ENCODE measurements at regions not wholly inside any gene's neighbourhood (a gene's known extent, or its start where the extent isn't known, plus 50 kb on each side); places are given as distances from the start of the nearest gene placed in this dataset.
"Not testable (repeated sequence)": the region's sequence is repeated elsewhere in the genome, so short reads cannot be mapped to it uniquely, and the experiment has no call there.

- no peak for DNase-seq
- WGBS, 2 donors, result 86 to 95% methylated on average over 3 of the region's 3 CpGs
- Histone ChIP-seq H3K27ac (no peak overlapping the region), H3K4me3 (no peak overlapping the region), H3K27me3 (no peaks in the 10 kb centered on the region), H3K36me3 (replicated peaks in 1 of 2; ENCODE audit: insufficient read depth in 1 of 2, low read depth in 2 of 2) (no peaks in the 10 kb centered on the region), H3K4me1 (no peaks in the 10 kb centered on the region), H3K9me3 (no peaks in the 10 kb centered on the region)
- intact Hi-C loops (cut with DNase I), result no loop called here
- no peak for ATAC-seq
- TF ChIP-seq, protein P1, sequence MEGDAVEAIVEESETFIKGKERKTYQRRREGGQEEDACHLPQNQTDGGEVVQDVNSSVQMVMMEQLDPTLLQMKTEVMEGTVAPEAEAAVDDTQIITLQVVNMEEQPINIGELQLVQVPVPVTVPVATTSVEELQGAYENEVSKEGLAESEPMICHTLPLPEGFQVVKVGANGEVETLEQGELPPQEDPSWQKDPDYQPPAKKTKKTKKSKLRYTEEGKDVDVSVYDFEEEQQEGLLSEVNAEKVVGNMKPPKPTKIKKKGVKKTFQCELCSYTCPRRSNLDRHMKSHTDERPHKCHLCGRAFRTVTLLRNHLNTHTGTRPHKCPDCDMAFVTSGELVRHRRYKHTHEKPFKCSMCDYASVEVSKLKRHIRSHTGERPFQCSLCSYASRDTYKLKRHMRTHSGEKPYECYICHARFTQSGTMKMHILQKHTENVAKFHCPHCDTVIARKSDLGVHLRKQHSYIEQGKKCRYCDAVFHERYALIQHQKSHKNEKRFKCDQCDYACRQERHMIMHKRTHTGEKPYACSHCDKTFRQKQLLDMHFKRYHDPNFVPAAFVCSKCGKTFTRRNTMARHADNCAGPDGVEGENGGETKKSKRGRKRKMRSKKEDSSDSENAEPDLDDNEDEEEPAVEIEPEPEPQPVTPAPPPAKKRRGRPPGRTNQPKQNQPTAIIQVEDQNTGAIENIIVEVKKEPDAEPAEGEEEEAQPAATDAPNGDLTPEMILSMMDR (IDR thresholded peaks at IDR 0.05), result no peak
- TF ChIP-seq POLR2A (IDR thresholded peaks at IDR 0.05), result no peak
Observed at GRCh38 chr2:187617120-187617519, 62.9 kb upstream of the TFPI start.

- no peak overlapping the region for H3K27ac ChIP-seq
- no peaks in the 10 kb centered on the region for H3K27me3 ChIP-seq
- no peak for DNase-seq
- H3K9me3 ChIP-seq, result no peaks in the 10 kb centered on the region
- no peaks in the 10 kb centered on the region for H3K36me3 ChIP-seq (replicated peaks in 1 of 2; ENCODE audit: insufficient read depth in 1 of 2, low read depth in 2 of 2)
- H3K4me1 ChIP-seq, result no peaks in the 10 kb centered on the region
- no peak overlapping the region for H3K4me3 ChIP-seq
- no peak for ATAC-seq
- intact Hi-C loops (cut with DNase I), result no loop called here
- no peak for TF ChIP-seq POLR2A (IDR thresholded peaks at IDR 0.05)
- TF ChIP-seq, protein P1 (IDR thresholded peaks at IDR 0.05), result no peak
Observed at GRCh38 chr2:187617905-187618304, 63.7 kb upstream of the TFPI start.

DNA sequence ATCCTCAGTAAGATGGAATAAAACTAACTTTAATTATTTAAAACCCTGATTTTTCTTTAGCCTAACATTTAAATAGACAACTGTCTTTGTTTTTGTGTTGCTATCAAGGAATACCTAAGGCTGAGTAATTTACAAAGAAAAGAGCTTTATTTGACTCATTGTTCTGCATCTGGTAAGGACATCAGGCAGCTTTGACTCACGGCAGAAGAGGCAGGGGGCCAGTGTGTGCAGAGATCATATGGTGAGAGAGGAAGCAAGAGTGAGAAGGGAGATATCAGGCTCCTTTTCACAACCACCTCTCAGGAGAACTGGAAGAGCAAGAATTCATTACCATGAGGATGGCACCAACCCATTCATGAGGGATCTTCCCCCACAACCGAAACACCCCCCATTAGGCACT lies 64.6 kb upstream of the TFPI start:
- Histone ChIP-seq H3K36me3 (replicated peaks in 1 of 2; ENCODE audit: insufficient read depth in 1 of 2, low read depth in 2 of 2) (no peaks in the 10 kb centered on the region), H3K27ac (no peak overlapping the region), H3K4me1 (no peaks in the 10 kb centered on the region), H3K9me3 (no peaks in the 10 kb centered on the region), H3K4me3 (no peak overlapping the region), H3K27me3 (no peaks in the 10 kb centered on the region)
- intact Hi-C loops (cut with DNase I), result no loop called here
- TF ChIP-seq, protein P1 (IDR thresholded peaks at IDR 0.05), result no peak
- TF ChIP-seq POLR2A (IDR thresholded peaks at IDR 0.05), result no peak
- no peak for DNase-seq
- 58 to 62% methylated on average over 2 of the region's 2 CpGs for WGBS, 2 donors
- ATAC-seq, result no peak

DNA sequence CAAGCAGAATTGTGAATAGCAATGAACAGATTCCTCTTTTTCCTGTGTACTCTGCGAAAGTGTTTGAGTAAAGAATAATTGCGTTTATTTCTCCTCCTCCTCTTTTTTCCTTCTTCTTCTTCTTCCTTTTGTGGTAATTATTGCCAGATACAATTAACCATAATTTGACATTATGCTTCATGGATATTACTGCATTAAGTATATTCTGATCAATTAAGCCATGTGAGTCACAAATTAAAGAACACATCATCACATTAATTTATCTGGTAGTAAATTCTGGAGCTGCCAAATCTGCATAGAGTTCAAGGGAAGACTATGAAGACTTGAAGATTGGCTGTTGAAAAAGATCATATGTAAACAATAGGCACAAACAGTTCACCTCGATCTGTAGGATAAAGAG lies 72.9 kb upstream of the TFPI start:
- WGBS, 2 donors, result 66 to 70% methylated on average over 3 of the region's 3 CpGs
- no peaks in the 10 kb centered on the region for H3K9me3 ChIP-seq
- H3K4me1 ChIP-seq, result no peaks in the 10 kb centered on the region
- TF ChIP-seq, protein P1 (IDR thresholded peaks at IDR 0.05), result no peak
- no peak for TF ChIP-seq POLR2A (IDR thresholded peaks at IDR 0.05)
- H3K4me3 ChIP-seq, result no peak overlapping the region
- intact Hi-C loops (cut with DNase I), result no loop called here
- DNase-seq, result no peak
- H3K27ac ChIP-seq, result no peak overlapping the region
- no peaks in the 10 kb centered on the region for H3K36me3 ChIP-seq (replicated peaks in 1 of 2; ENCODE audit: insufficient read depth in 1 of 2, low read depth in 2 of 2)
- ATAC-seq, result no peak
- H3K27me3 ChIP-seq, result no peaks in the 10 kb centered on the region

- H3K36me3 ChIP-seq (replicated peaks in 1 of 2; ENCODE audit: insufficient read depth in 1 of 2, low read depth in 2 of 2); H3K27me3 ChIP-seq; H3K4me3 ChIP-seq; H3K4me1 ChIP-seq; H3K27ac ChIP-seq; DNase-seq; intact Hi-C loops (cut with DNase I); ATAC-seq; H3K9me3 ChIP-seq: not testable (repeated sequence)
- 91 to 97% methylated on average over 7 to 26 of the region's 53 CpGs for WGBS, 2 donors
Observed at GRCh38 chr2:187636731-187637391, 82.6 kb upstream of the TFPI start.

- H3K27ac ChIP-seq; intact Hi-C loops (cut with DNase I); H3K36me3 ChIP-seq (replicated peaks in 1 of 2; ENCODE audit: insufficient read depth in 1 of 2, low read depth in 2 of 2); H3K4me3 ChIP-seq; H3K4me1 ChIP-seq; DNase-seq; H3K27me3 ChIP-seq; H3K9me3 ChIP-seq; ATAC-seq: not testable (repeated sequence)
- 88 to 96% methylated on average over 12 to 17 of the region's 19 CpGs for WGBS, 2 donors
Observed at GRCh38 chr2:187637392-187637740, 83.1 kb upstream of the TFPI start.

DNA sequence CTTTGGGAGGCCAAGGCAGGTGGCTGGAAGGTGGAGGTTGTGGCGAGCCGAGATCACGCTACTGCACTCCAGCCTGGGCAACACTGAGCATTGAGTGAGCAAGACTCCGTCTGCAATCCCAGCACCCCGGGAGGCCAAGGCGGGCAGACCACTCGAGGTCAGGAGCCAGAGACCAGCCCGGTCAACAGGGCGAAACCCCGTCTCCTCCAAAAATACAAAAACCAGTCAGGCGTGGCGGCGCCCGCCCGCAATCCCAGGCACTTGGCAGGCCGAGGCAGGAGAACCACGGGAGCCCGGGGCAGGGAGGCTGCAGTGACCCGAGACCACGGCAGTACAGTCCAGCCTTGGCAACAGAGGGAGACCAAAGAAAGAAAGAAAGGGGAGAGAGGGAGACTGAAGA lies 83.5 kb upstream of the TFPI start:
- ATAC-seq; H3K27ac ChIP-seq; intact Hi-C loops (cut with DNase I); H3K4me1 ChIP-seq; DNase-seq; H3K9me3 ChIP-seq; H3K4me3 ChIP-seq; H3K27me3 ChIP-seq; H3K36me3 ChIP-seq (replicated peaks in 1 of 2; ENCODE audit: insufficient read depth in 1 of 2, low read depth in 2 of 2): not testable (repeated sequence)
- WGBS, 2 donors, result 90 to 94% methylated on average over 16 to 20 of the region's 20 CpGs

Measured in body of pancreas (tissue), 4 donors.